OCI-LY1 (cell line): ENCODE measurements at regions not wholly inside any gene's neighbourhood (a gene's known extent, or its start where the extent isn't known, plus 50 kb on each side); places are given as distances from the start of the nearest gene placed in this dataset.

Experiments used
- H2AFZ ChIP-seq: fragments of 200-600 bp; sonication (generic), shearing (Covaris generic); 2 replicates; pipeline ENCODE4 v1.6.0; 2014; ENCODE audit warnings: antibody characterized with exemption, mild to moderate bottlenecking, low read length
- H3F3A ChIP-seq: fragments of 200-600 bp; sonication (generic), shearing (Covaris generic); 2 replicates; pipeline ENCODE4 v1.6.0; 2014; ENCODE audit warnings: mild to moderate bottlenecking, antibody characterized with exemption, low read length, moderate library complexity; ENCODE audit not compliant: insufficient read depth
- H3K27ac ChIP-seq: fragments of 200-600 bp; sonication (generic); 2 replicates; pipeline ENCODE4 v1.5.1; 2014; ENCODE audit warnings: low read length, mixed run types, mild to moderate bottlenecking, low read depth; ENCODE audit not compliant: poor library complexity, severe bottlenecking
- H3K27me3 ChIP-seq: fragments of 200-600 bp; sonication (generic); 2 replicates; pipeline ENCODE4 v1.6.0; 2014; ENCODE audit warnings: antibody characterized with exemption, mild to moderate bottlenecking, low read length, moderate library complexity; ENCODE audit not compliant: insufficient read depth
- H3K36me3 ChIP-seq: fragments of 200-600 bp; sonication (generic); 2 replicates; pipeline ENCODE4 v1.6.1; 2014; ENCODE audit warnings: mild to moderate bottlenecking, antibody characterized with exemption, low read length, moderate library complexity, mixed read lengths; ENCODE audit not compliant: insufficient read depth
- H3K4me1 ChIP-seq: fragments of 200-600 bp; sonication (generic); 2 replicates; pipeline ENCODE4 v1.5.1; 2014; ENCODE audit warnings: mild to moderate bottlenecking, low read length, moderate library complexity; ENCODE audit not compliant: insufficient read depth, severe bottlenecking
- H3K4me2 ChIP-seq: fragments of 200-600 bp; sonication (generic), shearing (Covaris generic); 2 replicates; pipeline ENCODE4 v1.6.1; 2014; ENCODE audit warnings: low read length
- H3K4me3 ChIP-seq: fragments of 200-600 bp; sonication (generic); 2 replicates; pipeline ENCODE4 v1.5.1; 2014; ENCODE audit warnings: low read length, low read depth, mild to moderate bottlenecking, mixed read lengths; ENCODE audit not compliant: poor library complexity, severe bottlenecking
- H3K79me2 ChIP-seq: fragments of 200-600 bp; shearing (Covaris generic); 2 replicates; pipeline ENCODE4 v1.6.1; 2016; ENCODE audit warnings: mixed run types, low read length, mixed read lengths; ENCODE audit not compliant: insufficient read depth
- H3K9ac ChIP-seq: fragments of 200-600 bp; sonication (generic), shearing (Covaris generic); 2 replicates; pipeline ENCODE4 v1.6.1; 2014; ENCODE audit warnings: mild to moderate bottlenecking, low read length, mixed read lengths
- H3K9me2 ChIP-seq: fragments of 200-600 bp; sonication (generic), shearing (Covaris generic); 2 replicates; pipeline ENCODE4 v1.6.1; 2014; ENCODE audit warnings: low read depth, mild to moderate bottlenecking, low read length, mixed read lengths
- H3K9me3 ChIP-seq: fragments of 200-600 bp; shearing (Covaris generic); 2 replicates; pipeline ENCODE4 v1.6.1; 2014; ENCODE audit warnings: low read length, mixed read lengths
- H4K20me1 ChIP-seq: fragments of 200-600 bp; sonication (generic), shearing (Covaris generic); 2 replicates; pipeline ENCODE4 v1.6.0; 2016; ENCODE audit warnings: mild to moderate bottlenecking, low read length; ENCODE audit not compliant: insufficient read depth
- CTCF ChIP-seq: fragments of 200-600 bp; sonication (generic), shearing (Covaris generic); IDR thresholded peaks from 2 replicates; pipeline ENCODE4 v1.5.1; 2017; ENCODE audit warnings: mild to moderate bottlenecking, antibody characterized with exemption, low read length, moderate library complexity, mixed read lengths
- EZH2 ChIP-seq: fragments of 200-600 bp; sonication (generic), shearing (Covaris generic); IDR thresholded peaks from 2 replicates; pipeline ENCODE4 v1.8.0; 2017; ENCODE audit warnings: borderline replicate concordance, mixed run types, mild to moderate bottlenecking, antibody characterized with exemption, low read length, moderate library complexity, mixed read lengths

GRCh38 chr12:14072987-14073386 lies 91.6 kb upstream of the GRIN2B start:
- Histone ChIP-seq H3K27me3 (no peaks in the 10 kb centered on the region), H4K20me1 (no peaks in the 10 kb centered on the region), H3K9me2 (no peaks in the 10 kb centered on the region), H3K9me3 (0 out of 2 replicates have a peak, but pooled peaks cover 8% of the 10 kb centered on the region), H3K9ac (no peak overlapping the region), H3F3A (no peaks in the 10 kb centered on the region), H3K36me3 (no peaks in the 10 kb centered on the region), H3K4me2 (no peak overlapping the region), H3K4me1 (no peaks in the 10 kb centered on the region), H3K4me3 (no peak overlapping the region), H2AFZ (no peak overlapping the region), H3K79me2 (no peaks in the 10 kb centered on the region), H3K27ac (no peak overlapping the region)
- TF ChIP-seq CTCF, result no peak
- TF ChIP-seq EZH2, result no peak

GRCh38 chr12:14075797-14076393 lies 94.5 kb upstream of the GRIN2B start:
- 0 out of 2 replicates have a peak, but pooled peaks cover 8% of the 10 kb centered on the region for H3K9me3 ChIP-seq
- H3K36me3 ChIP-seq, result no peaks in the 10 kb centered on the region
- H3K4me3 ChIP-seq, result no peak overlapping the region
- H3K27ac ChIP-seq, result no peak overlapping the region
- no peaks in the 10 kb centered on the region for H4K20me1 ChIP-seq
- H3K79me2 ChIP-seq, result no peaks in the 10 kb centered on the region
- no peaks in the 10 kb centered on the region for H3F3A ChIP-seq
- H3K9me2 ChIP-seq, result no peaks in the 10 kb centered on the region
- no peaks in the 10 kb centered on the region for H3K27me3 ChIP-seq
- no peak overlapping the region for H3K4me2 ChIP-seq
- no peaks in the 10 kb centered on the region for H3K4me1 ChIP-seq
- H2AFZ ChIP-seq, result no peak overlapping the region
- no peak overlapping the region for H3K9ac ChIP-seq
- TF ChIP-seq CTCF (no peak), EZH2 (no peak)

GRCh38 chr12:14076538-14076937 lies 95.1 kb upstream of the GRIN2B start:
- Histone ChIP-seq H3K27me3 (no peaks in the 10 kb centered on the region), H3K4me3 (no peak overlapping the region), H3K79me2 (no peaks in the 10 kb centered on the region), H3K36me3 (no peaks in the 10 kb centered on the region), H3K9me3 (0 out of 2 replicates have a peak, but pooled peaks cover 8% of the 10 kb centered on the region), H3K27ac (no peak overlapping the region), H3F3A (no peaks in the 10 kb centered on the region), H3K9me2 (no peaks in the 10 kb centered on the region), H3K4me2 (no peak overlapping the region), H3K9ac (no peak overlapping the region), H3K4me1 (no peaks in the 10 kb centered on the region), H4K20me1 (no peaks in the 10 kb centered on the region), H2AFZ (no peak overlapping the region)
- TF ChIP-seq EZH2 (no peak), CTCF (no peak)
